Panc1 (cell line): ENCODE measurements at regions not wholly inside any gene's neighbourhood (a gene's known extent, or its start where the extent isn't known, plus 50 kb on each side); places are given as distances from the start of the nearest gene placed in this dataset.

Experiments used
- ATAC-seq: fragments of 200-7000 bp; cut with Tn5 transposase; 2 replicates; pipeline ENCODE4 v1.9.1; 2020; ENCODE audit warnings: mild to moderate bottlenecking, moderate library complexity
- BruUV-seq: library from RNA; stranded (reverse); fragments of 400-500 nt; replicated peaks from 2 replicates; lab custom pipeline; 2021; lab: Mats Ljungman, UMichigan
- CTCF ChIA-PET: fragments of 300-600 bp; sonication (Branson Sonifier 250); formaldehyde crosslinking; loops from one replicate; lab custom pipeline; 2022; ENCODE audit warnings: antibody characterized with exemption; lab: Charles Lee
- POLR2A ChIA-PET: fragments of 300-600 bp; sonication (Branson Sonifier 250); formaldehyde crosslinking; loops from one replicate; lab custom pipeline; 2022; ENCODE audit warnings: antibody characterized with exemption; lab: Charles Lee
- DNase-seq: peaks from one replicate; pipeline ENCODE4 v3.0.0-alpha.2; 2010; ENCODE audit warnings: low read depth, low spot score
- H3K27ac ChIP-seq: 2 replicates; pipeline ENCODE4 v1.5.1; 2011; ENCODE audit warnings: mild to moderate bottlenecking, low read length, inconsistent platforms
- H3K27me3 ChIP-seq: fragments of 200-500 bp; sonication (Bioruptor generic); 2 replicates; pipeline ENCODE4 v1.6.0; 2014; ENCODE audit warnings: low read length, inconsistent platforms; ENCODE audit not compliant: control insufficient read depth, insufficient read depth
- H3K36me3 ChIP-seq: fragments of 200-500 bp; sonication (Bioruptor generic); 2 replicates; pipeline ENCODE4 v1.5.1; 2014; ENCODE audit warnings: inconsistent platforms, mild to moderate bottlenecking, low read length, moderate library complexity; ENCODE audit not compliant: control insufficient read depth, insufficient read depth
- H3K4me1 ChIP-seq: 2 replicates; pipeline ENCODE4 v1.5.1; 2011; ENCODE audit warnings: inconsistent platforms, mild to moderate bottlenecking, low read length, moderate library complexity; ENCODE audit not compliant: control insufficient read depth, insufficient read depth
- H3K4me3 ChIP-seq, 2 experiments: 2 replicates each; pipeline ENCODE4 v1.5.1; 2011 to 2012; ENCODE audit warnings: low read depth in 2 of 2, low read length in 2 of 2, mild to moderate bottlenecking in 2 of 2, inconsistent platforms in 1 of 2, moderate library complexity in 1 of 2
- H3K9me3 ChIP-seq: fragments of 200-500 bp; sonication (Bioruptor generic); 2 replicates; pipeline ENCODE4 v1.5.1; 2014; ENCODE audit warnings: low read depth, mild to moderate bottlenecking, inconsistent platforms, low read length, moderate library complexity; ENCODE audit not compliant: control insufficient read depth, insufficient read depth
- POLR2AphosphoS5 ChIP-seq: IDR thresholded peaks from 2 replicates; pipeline ENCODE4 v1.6.1; 2012; ENCODE audit warnings: mild to moderate bottlenecking, low read depth, low read length, moderate library complexity
- SIN3A ChIP-seq: IDR thresholded peaks from 2 replicates; pipeline ENCODE4 v1.6.1; 2012; ENCODE audit warnings: low read depth, mild to moderate bottlenecking, low read length, moderate library complexity, borderline replicate concordance; ENCODE audit not compliant: insufficient read depth
- TCF7L2 ChIP-seq: IDR thresholded peaks from 2 replicates; pipeline ENCODE4 v1.6.1; 2011; ENCODE audit warnings: mild to moderate bottlenecking, low read depth, low read length, inconsistent platforms
- in situ Hi-C: cut with HindIII; loops from 2 replicates; pipeline ENCODE4 v1.10.0; 2016; ENCODE audit warnings: low sequenced_read_pairs, low pct_unique_long_range_greater_than_20kb
- intact Hi-C: fragments of 100-400 bp; cut with micrococcal nuclease; formaldehyde crosslinking; loops from one replicate; pipeline ENCODE4 v1.10.0; 2022; ENCODE audit not compliant: unreplicated experiment
- TF ChIP-seq, protein P1 (sequence below), 2 experiments: IDR thresholded peaks; 2 replicates each; pipeline ENCODE4 v1.6.1; 2011 to 2012; ENCODE audit warnings: low read depth in 2 of 2, control low read depth in 1 of 2, low read length in 1 of 2, mild to moderate bottlenecking in 1 of 2, moderate library complexity in 1 of 2; ENCODE audit not compliant: insufficient read depth in 1 of 2
- TF ChIP-seq, protein P2 (sequence below): fragments of 450-650 bp; IDR thresholded peaks from 2 replicates; pipeline ENCODE4 v1.5.1; 2017; ENCODE audit warnings: mild to moderate bottlenecking

DNA sequence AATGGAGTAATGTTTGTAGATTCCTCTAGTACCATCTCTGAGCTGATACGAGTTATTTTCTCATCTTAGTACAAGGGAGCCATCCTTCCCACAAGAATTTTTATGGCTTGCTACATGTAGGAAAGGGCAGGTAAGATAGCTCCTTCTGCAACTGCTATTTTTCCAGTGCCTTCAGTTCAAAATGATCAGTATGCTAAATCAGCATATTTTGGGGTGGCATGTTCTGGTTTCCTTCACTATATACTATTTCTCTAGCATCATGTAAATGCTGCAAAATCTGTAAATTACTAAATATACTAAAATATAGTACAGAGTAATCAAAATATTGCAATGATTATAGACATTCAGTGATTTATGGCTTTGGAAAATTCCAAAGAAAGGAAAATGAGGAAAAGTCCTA lies 1230.0 kb upstream of the CHAC2 start:
- H3K36me3 ChIP-seq, result no peaks in the 10 kb centered on the region
- H3K27me3 ChIP-seq, result no peaks in the 10 kb centered on the region
- CTCF ChIA-PET, result no interaction called here
- intact Hi-C loops, result no loop called here
- in situ Hi-C loops, result no loop called here
- POLR2A ChIA-PET, result no interaction called here
- ATAC-seq, result no peak
- BruUV-seq, result no TSS peak
- DNase-seq, result no peak
- H3K4me1 ChIP-seq, result no peaks in the 10 kb centered on the region
- H3K9me3 ChIP-seq, result no peaks in the 10 kb centered on the region
- TF ChIP-seq TCF7L2, result no peak
- TF ChIP-seq, protein P1, sequence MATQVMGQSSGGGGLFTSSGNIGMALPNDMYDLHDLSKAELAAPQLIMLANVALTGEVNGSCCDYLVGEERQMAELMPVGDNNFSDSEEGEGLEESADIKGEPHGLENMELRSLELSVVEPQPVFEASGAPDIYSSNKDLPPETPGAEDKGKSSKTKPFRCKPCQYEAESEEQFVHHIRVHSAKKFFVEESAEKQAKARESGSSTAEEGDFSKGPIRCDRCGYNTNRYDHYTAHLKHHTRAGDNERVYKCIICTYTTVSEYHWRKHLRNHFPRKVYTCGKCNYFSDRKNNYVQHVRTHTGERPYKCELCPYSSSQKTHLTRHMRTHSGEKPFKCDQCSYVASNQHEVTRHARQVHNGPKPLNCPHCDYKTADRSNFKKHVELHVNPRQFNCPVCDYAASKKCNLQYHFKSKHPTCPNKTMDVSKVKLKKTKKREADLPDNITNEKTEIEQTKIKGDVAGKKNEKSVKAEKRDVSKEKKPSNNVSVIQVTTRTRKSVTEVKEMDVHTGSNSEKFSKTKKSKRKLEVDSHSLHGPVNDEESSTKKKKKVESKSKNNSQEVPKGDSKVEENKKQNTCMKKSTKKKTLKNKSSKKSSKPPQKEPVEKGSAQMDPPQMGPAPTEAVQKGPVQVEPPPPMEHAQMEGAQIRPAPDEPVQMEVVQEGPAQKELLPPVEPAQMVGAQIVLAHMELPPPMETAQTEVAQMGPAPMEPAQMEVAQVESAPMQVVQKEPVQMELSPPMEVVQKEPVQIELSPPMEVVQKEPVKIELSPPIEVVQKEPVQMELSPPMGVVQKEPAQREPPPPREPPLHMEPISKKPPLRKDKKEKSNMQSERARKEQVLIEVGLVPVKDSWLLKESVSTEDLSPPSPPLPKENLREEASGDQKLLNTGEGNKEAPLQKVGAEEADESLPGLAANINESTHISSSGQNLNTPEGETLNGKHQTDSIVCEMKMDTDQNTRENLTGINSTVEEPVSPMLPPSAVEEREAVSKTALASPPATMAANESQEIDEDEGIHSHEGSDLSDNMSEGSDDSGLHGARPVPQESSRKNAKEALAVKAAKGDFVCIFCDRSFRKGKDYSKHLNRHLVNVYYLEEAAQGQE (IDR thresholded peaks at IDR 0.05; ENCODE audit: insufficient read depth in 1 of 2, low read depth in 2 of 2, low read length in 1 of 2), result no peak
- TF ChIP-seq SIN3A, result no peak
- TF ChIP-seq POLR2AphosphoS5, result no peak
- TF ChIP-seq, protein P2, sequence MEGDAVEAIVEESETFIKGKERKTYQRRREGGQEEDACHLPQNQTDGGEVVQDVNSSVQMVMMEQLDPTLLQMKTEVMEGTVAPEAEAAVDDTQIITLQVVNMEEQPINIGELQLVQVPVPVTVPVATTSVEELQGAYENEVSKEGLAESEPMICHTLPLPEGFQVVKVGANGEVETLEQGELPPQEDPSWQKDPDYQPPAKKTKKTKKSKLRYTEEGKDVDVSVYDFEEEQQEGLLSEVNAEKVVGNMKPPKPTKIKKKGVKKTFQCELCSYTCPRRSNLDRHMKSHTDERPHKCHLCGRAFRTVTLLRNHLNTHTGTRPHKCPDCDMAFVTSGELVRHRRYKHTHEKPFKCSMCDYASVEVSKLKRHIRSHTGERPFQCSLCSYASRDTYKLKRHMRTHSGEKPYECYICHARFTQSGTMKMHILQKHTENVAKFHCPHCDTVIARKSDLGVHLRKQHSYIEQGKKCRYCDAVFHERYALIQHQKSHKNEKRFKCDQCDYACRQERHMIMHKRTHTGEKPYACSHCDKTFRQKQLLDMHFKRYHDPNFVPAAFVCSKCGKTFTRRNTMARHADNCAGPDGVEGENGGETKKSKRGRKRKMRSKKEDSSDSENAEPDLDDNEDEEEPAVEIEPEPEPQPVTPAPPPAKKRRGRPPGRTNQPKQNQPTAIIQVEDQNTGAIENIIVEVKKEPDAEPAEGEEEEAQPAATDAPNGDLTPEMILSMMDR, result no peak
- no peak overlapping the region for H3K4me3 ChIP-seq
- no peak overlapping the region for H3K27ac ChIP-seq

DNA sequence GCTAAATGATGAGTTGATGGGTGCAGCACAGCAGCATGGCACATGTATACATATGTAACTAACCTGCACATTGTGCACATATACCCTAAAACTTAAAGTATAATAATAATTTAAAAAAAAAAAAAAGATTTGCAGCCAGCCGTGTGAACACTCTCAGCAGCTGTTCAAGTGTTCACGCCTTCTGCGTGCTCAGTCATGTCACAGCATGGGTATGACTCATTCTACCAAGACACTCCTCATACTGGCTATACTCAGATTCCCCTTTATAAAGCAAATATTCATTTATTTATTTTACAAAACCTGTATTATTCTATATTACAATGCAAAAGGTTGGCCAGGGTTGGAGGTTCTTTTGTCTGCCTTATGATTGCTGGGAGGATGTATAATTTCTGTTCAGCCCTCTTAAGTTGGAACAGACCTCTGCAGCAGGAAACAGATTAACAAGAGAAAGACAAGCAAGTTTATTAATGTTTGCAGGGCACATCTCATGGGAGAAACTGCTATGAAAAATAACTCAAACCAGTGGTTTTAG lies 1230.6 kb upstream of the CHAC2 start:
- Histone ChIP-seq H3K9me3 (no peaks in the 10 kb centered on the region), H3K4me3 (no peak overlapping the region), H3K36me3 (no peaks in the 10 kb centered on the region), H3K27me3 (no peaks in the 10 kb centered on the region), H3K27ac (no peak overlapping the region), H3K4me1 (no peaks in the 10 kb centered on the region)
- POLR2A ChIA-PET, result no interaction called here
- CTCF ChIA-PET, result no interaction called here
- intact Hi-C loops (no loop called here), in situ Hi-C loops (no loop called here)
- ATAC-seq (no peak), DNase-seq (no peak)
- no peak for TF ChIP-seq TCF7L2
- TF ChIP-seq SIN3A, result no peak
- TF ChIP-seq, protein P2, result no peak
- no peak for TF ChIP-seq POLR2AphosphoS5
- TF ChIP-seq, protein P1 (IDR thresholded peaks at IDR 0.05; ENCODE audit: insufficient read depth in 1 of 2, low read depth in 2 of 2, low read length in 1 of 2), result no peak
- BruUV-seq, result no TSS peak
